Suprapubic skin (tissue), 4 donors: ENCODE measurements at regions not wholly inside any gene's neighbourhood (a gene's known extent, or its start where the extent isn't known, plus 50 kb on each side); places are given as distances from the start of the nearest gene placed in this dataset.

Experiments used
- DNase-seq, 2 donors: peaks; one replicate each; pipeline ENCODE4 v3.0.0-alpha.2; 2019; ENCODE audit warnings: low spot score in 2 of 2
- H3K27ac ChIP-seq: fragments of 200-600 bp; sonication (generic); one replicate; pipeline ENCODE4 v1.5.1; 2019
- H3K27me3 ChIP-seq: fragments of 200-600 bp; sonication (generic); one replicate; pipeline ENCODE4 v1.5.1; 2019
- H3K36me3 ChIP-seq: fragments of 200-600 bp; sonication (generic); one replicate; pipeline ENCODE4 v1.5.1; 2019
- H3K4me1 ChIP-seq: fragments of 200-600 bp; sonication (generic); one replicate; pipeline ENCODE4 v1.5.1; 2019
- H3K4me3 ChIP-seq: fragments of 200-600 bp; sonication (generic); one replicate; pipeline ENCODE4 v1.5.1; 2019; ENCODE audit warnings: mild to moderate bottlenecking
- H3K9me3 ChIP-seq: fragments of 200-600 bp; sonication (generic); one replicate; pipeline ENCODE4 v1.5.1; 2019
- EP300 ChIP-seq: sonication (generic); formaldehyde crosslinking; IDR thresholded peaks from one replicate; pipeline ENCODE4 v1.6.1; 2017; ENCODE audit warnings: antibody characterized with exemption
- POLR2A ChIP-seq, 2 donors: fragments of 450-650 bp; IDR thresholded peaks; one replicate each; pipeline ENCODE4 v1.6.1; 2017; ENCODE audit warnings: antibody characterized with exemption in 2 of 2, mild to moderate bottlenecking in 2 of 2, moderate library complexity in 2 of 2
- POLR2AphosphoS5 ChIP-seq, 3 donors: sonication (generic); formaldehyde crosslinking; IDR thresholded peaks; one replicate each; pipeline ENCODE4 v1.6.1; 2017; ENCODE audit warnings: antibody characterized with exemption in 3 of 3
- WGBS: methylation state at CpG from one replicate; pipeline ENCODE4 v1.1.5; 2018; 5-methylcytosine and 5-hydroxymethylcytosine counted together
- TF ChIP-seq, protein P1 (sequence below), 2 donors: fragments of 200-600 bp in 1 of 2; fragments of 450-650 bp in 1 of 2; sonication (generic) in 1 of 2; IDR thresholded peaks; one replicate each; pipeline ENCODE4 v1.5.1; 2016 to 2019; ENCODE audit warnings: antibody characterized with exemption in 2 of 2, mild to moderate bottlenecking in 1 of 2, moderate library complexity in 1 of 2

DNA sequence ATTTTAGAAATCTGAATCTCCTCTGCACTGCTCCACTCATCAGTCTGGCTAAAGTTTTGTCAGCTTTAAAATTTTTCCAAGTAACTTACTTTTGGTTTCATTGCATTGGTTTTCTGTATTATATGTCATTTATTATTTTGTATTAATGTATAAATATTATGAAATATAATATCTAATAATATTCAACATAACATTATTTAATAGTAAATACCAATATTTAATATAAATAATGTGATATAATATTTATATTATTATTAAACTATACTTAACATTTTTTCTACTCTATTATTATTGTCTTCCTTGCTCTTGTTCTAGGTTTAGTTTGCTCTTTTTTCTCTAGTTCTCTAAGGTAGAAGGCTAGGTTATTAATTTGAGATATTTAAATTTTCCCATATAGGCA, 512.1 kb downstream of the AACS start:
- DNase-seq: no peak
- H3K27me3 ChIP-seq: no peaks in the 10 kb centered on the region
- no peak overlapping the region for H3K27ac ChIP-seq
- H3K4me3 ChIP-seq: no peak overlapping the region
- H3K9me3 ChIP-seq: peaks cover 16% of the 10 kb centered on the region
- no peaks in the 10 kb centered on the region for H3K36me3 ChIP-seq
- no peaks in the 10 kb centered on the region for H3K4me1 ChIP-seq
- TF ChIP-seq, protein P1, sequence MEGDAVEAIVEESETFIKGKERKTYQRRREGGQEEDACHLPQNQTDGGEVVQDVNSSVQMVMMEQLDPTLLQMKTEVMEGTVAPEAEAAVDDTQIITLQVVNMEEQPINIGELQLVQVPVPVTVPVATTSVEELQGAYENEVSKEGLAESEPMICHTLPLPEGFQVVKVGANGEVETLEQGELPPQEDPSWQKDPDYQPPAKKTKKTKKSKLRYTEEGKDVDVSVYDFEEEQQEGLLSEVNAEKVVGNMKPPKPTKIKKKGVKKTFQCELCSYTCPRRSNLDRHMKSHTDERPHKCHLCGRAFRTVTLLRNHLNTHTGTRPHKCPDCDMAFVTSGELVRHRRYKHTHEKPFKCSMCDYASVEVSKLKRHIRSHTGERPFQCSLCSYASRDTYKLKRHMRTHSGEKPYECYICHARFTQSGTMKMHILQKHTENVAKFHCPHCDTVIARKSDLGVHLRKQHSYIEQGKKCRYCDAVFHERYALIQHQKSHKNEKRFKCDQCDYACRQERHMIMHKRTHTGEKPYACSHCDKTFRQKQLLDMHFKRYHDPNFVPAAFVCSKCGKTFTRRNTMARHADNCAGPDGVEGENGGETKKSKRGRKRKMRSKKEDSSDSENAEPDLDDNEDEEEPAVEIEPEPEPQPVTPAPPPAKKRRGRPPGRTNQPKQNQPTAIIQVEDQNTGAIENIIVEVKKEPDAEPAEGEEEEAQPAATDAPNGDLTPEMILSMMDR (IDR thresholded peaks at IDR 0.05): no peak
- TF ChIP-seq POLR2A (IDR thresholded peaks at IDR 0.05): no peak
- no peak for TF ChIP-seq EP300
- no peak for TF ChIP-seq POLR2AphosphoS5 (IDR thresholded peaks at IDR 0.05)

DNA sequence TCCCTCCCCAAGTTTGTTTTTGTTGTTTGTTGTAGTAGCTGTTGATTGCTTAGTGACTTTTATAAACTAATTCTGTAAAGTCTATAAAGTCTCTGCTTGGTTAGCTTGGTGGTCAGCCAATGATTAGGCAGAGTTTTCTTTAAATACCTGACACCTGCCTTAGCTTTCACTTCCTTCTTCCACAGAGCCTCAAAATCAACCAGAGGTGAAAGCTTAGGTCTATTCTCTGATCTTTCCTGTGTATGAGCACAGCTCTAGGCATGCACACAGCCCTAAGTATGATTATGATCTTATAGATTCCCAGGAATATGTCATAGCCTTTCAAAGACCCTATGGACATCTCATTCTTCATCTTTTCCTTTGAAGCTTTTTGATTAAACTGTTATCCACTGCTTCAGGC, 514.7 kb downstream of the AACS start:
- TF ChIP-seq, protein P1 (IDR thresholded peaks at IDR 0.05): no peak
- TF ChIP-seq POLR2AphosphoS5 (IDR thresholded peaks at IDR 0.05): no peak
- no peak for TF ChIP-seq EP300
- TF ChIP-seq POLR2A (IDR thresholded peaks at IDR 0.05): no peak
- H3K9me3 ChIP-seq: peaks cover 16% of the 10 kb centered on the region
- no peak overlapping the region for H3K4me3 ChIP-seq
- no peak for DNase-seq
- H3K36me3 ChIP-seq: no peaks in the 10 kb centered on the region
- no peaks in the 10 kb centered on the region for H3K27me3 ChIP-seq
- no peaks in the 10 kb centered on the region for H3K4me1 ChIP-seq
- H3K27ac ChIP-seq: no peak overlapping the region

DNA sequence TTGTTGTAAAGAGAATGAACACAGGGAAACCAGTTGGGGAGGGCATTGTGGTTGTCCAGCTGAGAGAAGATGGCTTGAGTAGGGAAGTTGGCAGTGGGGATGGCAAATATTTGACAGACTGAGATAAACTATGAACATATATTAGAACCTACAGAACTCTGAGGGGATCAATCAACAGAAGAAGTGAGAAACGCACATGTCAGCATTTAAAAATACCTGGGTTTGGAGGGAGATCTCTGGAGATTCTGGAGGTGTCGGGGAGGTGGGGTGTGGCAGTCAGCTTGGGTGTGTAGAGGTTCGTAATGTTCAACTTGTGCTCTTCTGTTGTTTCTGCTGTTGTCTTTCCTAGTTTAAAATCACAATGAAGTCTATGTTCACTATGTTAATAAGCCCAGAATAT, 517.8 kb downstream of the AACS start:
- no peak for TF ChIP-seq EP300
- no peak for TF ChIP-seq POLR2A (IDR thresholded peaks at IDR 0.05)
- TF ChIP-seq POLR2AphosphoS5 (IDR thresholded peaks at IDR 0.05): no peak
- TF ChIP-seq, protein P1 (IDR thresholded peaks at IDR 0.05): no peak
- Histone ChIP-seq H3K27ac (no peak overlapping the region), H3K36me3 (no peaks in the 10 kb centered on the region), H3K4me1 (no peaks in the 10 kb centered on the region), H3K27me3 (no peaks in the 10 kb centered on the region), H3K9me3 (peaks cover 12% of the 10 kb centered on the region), H3K4me3 (no peak overlapping the region)
- WGBS: 84% methylated on average over 3 of the region's 3 CpGs
- no peak for DNase-seq

DNA sequence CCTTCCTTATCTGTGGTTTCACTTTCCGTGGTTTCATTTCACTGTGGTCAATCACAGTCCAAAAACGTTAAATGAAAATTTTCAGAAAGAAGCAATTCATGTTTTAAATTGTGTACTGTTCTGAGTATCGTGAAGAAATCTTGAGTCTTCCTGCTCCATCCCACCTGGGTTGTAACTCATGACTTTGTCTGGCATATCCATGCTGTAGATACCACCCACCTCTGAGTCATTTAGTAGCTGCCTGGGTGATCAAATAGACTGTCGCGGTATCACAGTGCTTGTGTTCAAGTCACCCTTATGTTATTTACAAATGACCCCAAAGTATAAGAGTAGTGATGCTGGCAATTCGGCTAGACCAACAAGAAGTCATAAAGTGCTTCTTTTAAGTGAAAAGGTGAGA, 521.2 kb downstream of the AACS start:
- Histone ChIP-seq H3K4me3 (no peak overlapping the region), H3K36me3 (no peaks in the 10 kb centered on the region), H3K27me3 (no peaks in the 10 kb centered on the region), H3K27ac (no peak overlapping the region), H3K9me3 (no peaks in the 10 kb centered on the region), H3K4me1 (no peaks in the 10 kb centered on the region)
- TF ChIP-seq POLR2AphosphoS5 (IDR thresholded peaks at IDR 0.05): no peak
- TF ChIP-seq POLR2A (IDR thresholded peaks at IDR 0.05): no peak
- no peak for TF ChIP-seq EP300
- WGBS: 87% methylated on average over 6 of the region's 6 CpGs
- no peak for DNase-seq

DNA sequence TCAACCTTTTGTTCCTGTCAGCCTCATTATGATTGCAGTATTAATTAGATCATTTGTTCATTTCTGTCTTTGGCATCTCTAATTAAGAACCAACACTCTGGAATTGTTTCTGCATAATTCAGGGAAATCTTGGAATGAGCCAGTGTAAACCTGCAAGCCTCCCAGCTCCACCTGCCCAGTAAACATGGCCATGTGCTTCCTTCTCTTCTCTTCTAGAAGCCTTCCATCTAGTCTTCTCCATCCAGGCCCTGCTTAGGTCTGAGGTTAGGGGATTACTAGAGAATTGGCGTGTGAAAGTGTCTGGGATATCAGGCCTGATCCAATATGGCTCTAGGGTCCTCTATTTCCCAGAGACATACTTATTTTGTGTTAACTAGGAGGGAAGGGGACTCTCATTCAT, 528.0 kb downstream of the AACS start:
- DNase-seq: no peak
- Histone ChIP-seq H3K4me3 (no peak overlapping the region), H3K9me3 (peaks cover 7% of the 10 kb centered on the region), H3K27me3 (no peaks in the 10 kb centered on the region), H3K27ac (no peak overlapping the region), H3K4me1 (no peaks in the 10 kb centered on the region), H3K36me3 (no peaks in the 10 kb centered on the region)
- TF ChIP-seq POLR2AphosphoS5 (IDR thresholded peaks at IDR 0.05) (no peak), POLR2A (IDR thresholded peaks at IDR 0.05) (no peak), EP300 (no peak)
- TF ChIP-seq, protein P1 (IDR thresholded peaks at IDR 0.05): no peak
- 86% methylated on average over 1 of the region's 1 CpG for WGBS

DNA sequence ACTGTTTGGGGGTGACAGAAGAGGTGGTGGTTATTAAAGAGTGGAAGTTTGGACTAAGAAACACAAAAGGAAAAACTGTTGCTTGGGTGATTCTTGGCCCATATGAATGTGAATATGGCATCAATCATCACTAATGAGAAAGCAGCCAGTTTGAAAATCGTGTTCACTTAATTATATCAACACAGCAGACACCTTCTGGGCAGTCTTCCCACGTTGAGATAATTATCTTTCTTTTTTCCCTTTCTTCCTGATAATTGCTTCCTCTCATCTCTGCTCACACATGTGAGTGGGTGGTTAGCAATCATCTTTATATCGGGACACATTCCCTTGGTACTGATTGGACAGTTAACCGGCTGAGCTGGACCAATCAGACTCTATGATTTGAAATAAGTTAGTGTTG, 539.7 kb downstream of the AACS start:
- H3K9me3 ChIP-seq: peaks cover 3% of the 10 kb centered on the region
- no peak overlapping the region for H3K27ac ChIP-seq
- no peaks in the 10 kb centered on the region for H3K4me1 ChIP-seq
- WGBS: 45% methylated on average over 4 of the region's 4 CpGs
- H3K36me3 ChIP-seq: no peaks in the 10 kb centered on the region
- TF ChIP-seq POLR2A (IDR thresholded peaks at IDR 0.05): no peak
- no peak for TF ChIP-seq EP300
- no peak for TF ChIP-seq POLR2AphosphoS5 (IDR thresholded peaks at IDR 0.05)
- TF ChIP-seq, protein P1 (IDR thresholded peaks at IDR 0.05): no peak
- no peak overlapping the region for H3K4me3 ChIP-seq
- DNase-seq: no peak
- H3K27me3 ChIP-seq: no peaks in the 10 kb centered on the region
